Spleen (tissue), 11 donors: ENCODE measurements at regions not wholly inside any gene's neighbourhood (a gene's known extent, or its start where the extent isn't known, plus 50 kb on each side); places are given as distances from the start of the nearest gene placed in this dataset.

Experiments
- DNase-seq: peaks from one replicate; pipeline ENCODE4 v3.0.0-alpha.2; 2020
- H3K27ac ChIP-seq, 8 donors: fragments of 200-600 bp; sonication (generic) in 7 of 8; 1 replicate in 4 of 8; 2 replicates in 4 of 8; pipeline versions ENCODE4 v1.5.0 to v1.8.0; 2016 to 2021; ENCODE audit warnings: inconsistent platforms in 4 of 8, mild to moderate bottlenecking in 4 of 8, moderate library complexity in 1 of 8
- H3K27me3 ChIP-seq, 7 donors: fragments of 200-600 bp; sonication (generic) in 6 of 7; replicated peaks in 1 of 7; 1 replicate in 4 of 7; 2 replicates in 3 of 7; pipeline versions ENCODE4 v1.5.0 to v1.8.0; 2016 to 2021; ENCODE audit warnings: inconsistent platforms in 3 of 7, mild to moderate bottlenecking in 1 of 7
- H3K36me3 ChIP-seq, 6 donors: fragments of 200-600 bp; sonication (generic) in 5 of 6; 1 replicate in 4 of 6; 2 replicates in 2 of 6; pipeline versions ENCODE4 v1.5.0 to v1.8.0; 2016 to 2021; ENCODE audit warnings: inconsistent platforms in 2 of 6
- H3K4me1 ChIP-seq, 6 donors: fragments of 200-600 bp; sonication (generic) in 5 of 6; 1 replicate in 3 of 6; 2 replicates in 3 of 6; pipeline versions ENCODE4 v1.5.0 to v1.8.0; 2016 to 2021; ENCODE audit warnings: inconsistent platforms in 3 of 6
- H3K4me3 ChIP-seq, 8 donors: fragments of 200-600 bp; sonication (generic) in 7 of 8; 1 replicate in 4 of 8; 2 replicates in 4 of 8; pipeline versions ENCODE4 v1.5.0 to v1.8.0; 2016 to 2021; ENCODE audit warnings: inconsistent platforms in 4 of 8, mild to moderate bottlenecking in 4 of 8, moderate library complexity in 2 of 8
- H3K9me3 ChIP-seq, 8 donors: fragments of 200-600 bp; sonication (generic) in 7 of 8; 1 replicate in 4 of 8; 2 replicates in 4 of 8; pipeline versions ENCODE4 v1.5.0 to v1.8.0; 2016 to 2021; ENCODE audit warnings: inconsistent platforms in 4 of 8
- POLR2A ChIP-seq, 3 donors: fragments of 450-650 bp; IDR thresholded peaks; one replicate each; pipeline ENCODE4 v1.5.1; 2017; ENCODE audit warnings: antibody characterized with exemption in 3 of 3, mild to moderate bottlenecking in 1 of 3
- POLR2AphosphoS5 ChIP-seq, 3 donors: sonication (generic); formaldehyde crosslinking; IDR thresholded peaks; one replicate each; pipeline ENCODE4 v1.5.1; 2017; ENCODE audit warnings: antibody characterized with exemption in 3 of 3
- WGBS, 5 donors: extraction: QIAGEN DNeasy Blood & Tissue Kit in 3 of 5; methylation state at CpG; one replicate each; pipeline versions ENCODE4 v1.1.5 to v1.1.7; 2013 to 2018; 5-methylcytosine and 5-hydroxymethylcytosine counted together
- intact Hi-C: fragments of 100-400 bp; cut with DNase I; formaldehyde crosslinking; loops from one replicate; pipeline ENCODE4 v1.15.0; 2023; ENCODE audit warnings: low total_unique reads
- TF ChIP-seq, protein P1 (sequence below), 11 experiments: fragments of 200-600 bp in 7 of 11; fragments of 450-650 bp in 4 of 11; sonication (generic) in 4 of 11; IDR thresholded peaks in 8 of 11; conservative IDR thresholded peaks in 3 of 11; 1 replicate in 7 of 11; 2 replicates in 4 of 11; pipeline versions ENCODE4 v1.4.0 to v1.8.0; 2016 to 2021; ENCODE audit warnings: antibody characterized with exemption in 11 of 11, inconsistent platforms in 4 of 11, mild to moderate bottlenecking in 1 of 11
- donor health status: healthy with polysubstance abuse.
- donor health status: DM: no; HTN: no; CAD: no; lungs with moderate emphysema.
- donor health status: DM: no; HTN: no; CAD: no.
- donor health status: Bipolar disorder and iron deficiency.
- donor health status: healthy.
- donor health status: DM: no; HTN: no; CAD: no.
- donor health status: DM: yes; HTN: yes; CAD: no.

DNA sequence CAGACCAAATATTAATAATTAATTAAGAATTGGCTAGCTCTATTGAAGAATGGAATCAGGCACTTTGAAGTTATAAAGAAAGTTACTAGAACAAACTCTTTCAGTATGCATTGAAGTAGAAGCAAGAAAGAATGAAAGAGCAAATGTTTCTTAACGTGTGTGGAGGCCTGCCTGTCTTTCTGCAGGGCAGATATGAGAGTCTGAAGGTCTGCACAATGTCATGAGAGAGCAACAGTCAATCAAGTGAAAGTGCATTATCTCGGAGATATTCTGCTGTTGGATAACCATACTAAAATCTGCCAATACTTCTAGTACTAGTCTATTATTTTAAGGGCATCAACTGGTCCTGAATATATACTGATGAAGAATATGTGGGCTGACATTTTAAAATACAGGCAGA lies 1270.8 kb downstream of the ZPLD1 start:
- intact Hi-C loops, result no loop called here
- Histone ChIP-seq H3K4me1 (no peaks in the 10 kb centered on the region), H3K27me3 (no peaks in the 10 kb centered on the region), H3K9me3 (no peaks in the 10 kb centered on the region), H3K36me3 (no peaks in the 10 kb centered on the region), H3K27ac (no peak overlapping the region), H3K4me3 (no peak overlapping the region)
- WGBS, 5 donors, result 37 to 60% (median 52%) methylated on average over 2 of the region's 2 CpGs
- no peak for DNase-seq
- TF ChIP-seq, protein P1, sequence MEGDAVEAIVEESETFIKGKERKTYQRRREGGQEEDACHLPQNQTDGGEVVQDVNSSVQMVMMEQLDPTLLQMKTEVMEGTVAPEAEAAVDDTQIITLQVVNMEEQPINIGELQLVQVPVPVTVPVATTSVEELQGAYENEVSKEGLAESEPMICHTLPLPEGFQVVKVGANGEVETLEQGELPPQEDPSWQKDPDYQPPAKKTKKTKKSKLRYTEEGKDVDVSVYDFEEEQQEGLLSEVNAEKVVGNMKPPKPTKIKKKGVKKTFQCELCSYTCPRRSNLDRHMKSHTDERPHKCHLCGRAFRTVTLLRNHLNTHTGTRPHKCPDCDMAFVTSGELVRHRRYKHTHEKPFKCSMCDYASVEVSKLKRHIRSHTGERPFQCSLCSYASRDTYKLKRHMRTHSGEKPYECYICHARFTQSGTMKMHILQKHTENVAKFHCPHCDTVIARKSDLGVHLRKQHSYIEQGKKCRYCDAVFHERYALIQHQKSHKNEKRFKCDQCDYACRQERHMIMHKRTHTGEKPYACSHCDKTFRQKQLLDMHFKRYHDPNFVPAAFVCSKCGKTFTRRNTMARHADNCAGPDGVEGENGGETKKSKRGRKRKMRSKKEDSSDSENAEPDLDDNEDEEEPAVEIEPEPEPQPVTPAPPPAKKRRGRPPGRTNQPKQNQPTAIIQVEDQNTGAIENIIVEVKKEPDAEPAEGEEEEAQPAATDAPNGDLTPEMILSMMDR (IDR thresholded peaks at IDR 0.05 in 8 of 11, conservative IDR thresholded peaks at IDR 0.05 in 3 of 11), result no peak
- TF ChIP-seq POLR2A (IDR thresholded peaks at IDR 0.05), result no peak
- no peak for TF ChIP-seq POLR2AphosphoS5 (IDR thresholded peaks at IDR 0.05)

DNA sequence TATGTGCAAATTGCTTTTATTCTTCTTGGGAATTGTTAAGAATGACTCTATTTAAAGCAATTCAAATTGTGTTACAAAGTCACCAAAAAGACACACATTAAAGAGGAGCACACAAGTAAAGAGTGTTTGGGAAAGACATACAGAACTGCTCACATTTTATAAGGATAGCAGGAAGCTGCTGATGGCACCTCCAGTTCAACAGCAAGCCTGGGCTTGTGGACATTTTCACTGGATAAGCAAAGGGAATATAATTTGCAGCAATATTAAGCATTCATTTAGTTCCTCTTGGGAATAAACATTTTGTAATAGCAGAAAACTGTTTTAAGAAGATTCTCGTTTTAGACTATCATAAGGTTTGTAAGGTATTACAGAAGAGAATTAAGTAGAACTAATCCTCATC lies 1271.9 kb downstream of the ZPLD1 start:
- WGBS, 5 donors, result 71 to 87% (median 73%) methylated on average over 1 of the region's 1 CpG
- no peaks in the 10 kb centered on the region for H3K27me3 ChIP-seq
- intact Hi-C loops, result no loop called here
- no peaks in the 10 kb centered on the region for H3K9me3 ChIP-seq
- no peaks in the 10 kb centered on the region for H3K36me3 ChIP-seq
- TF ChIP-seq, protein P1 (IDR thresholded peaks at IDR 0.05 in 8 of 11, conservative IDR thresholded peaks at IDR 0.05 in 3 of 11), result no peak
- TF ChIP-seq POLR2AphosphoS5 (IDR thresholded peaks at IDR 0.05) (no peak), POLR2A (IDR thresholded peaks at IDR 0.05) (no peak)
- no peak overlapping the region for H3K27ac ChIP-seq
- no peak for DNase-seq
- no peak overlapping the region for H3K4me3 ChIP-seq
- no peaks in the 10 kb centered on the region for H3K4me1 ChIP-seq

DNA sequence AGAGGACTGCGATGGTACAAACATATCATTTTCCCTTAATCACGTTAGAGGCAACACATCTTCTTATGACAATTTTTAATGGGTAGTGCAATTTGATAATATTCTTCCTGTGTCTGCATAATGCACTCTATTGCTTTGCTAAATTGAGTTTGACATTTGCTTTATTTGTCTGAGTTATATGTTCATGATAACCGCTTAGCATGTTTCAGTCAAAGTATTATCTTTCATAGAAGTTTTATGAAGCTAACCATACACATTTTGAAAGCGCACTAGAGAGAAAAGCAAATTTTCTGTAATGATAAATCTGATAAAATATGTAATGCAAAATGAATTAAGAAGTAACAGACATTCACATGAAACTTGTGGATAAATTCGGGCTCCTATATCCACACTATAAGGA lies 1276.9 kb downstream of the ZPLD1 start:
- intact Hi-C loops, result no loop called here
- no peak overlapping the region for H3K27ac ChIP-seq
- WGBS, 5 donors, result 88 to 93% (median 91%) methylated on average over 5 of the region's 5 CpGs
- no peaks in the 10 kb centered on the region for H3K27me3 ChIP-seq
- TF ChIP-seq POLR2AphosphoS5 (IDR thresholded peaks at IDR 0.05) (no peak), POLR2A (IDR thresholded peaks at IDR 0.05) (no peak)
- TF ChIP-seq, protein P1 (IDR thresholded peaks at IDR 0.05 in 8 of 11, conservative IDR thresholded peaks at IDR 0.05 in 3 of 11), result no peak
- H3K9me3 ChIP-seq, result peaks cover 0 to 5% (median 0%) of the 10 kb centered on the region in 8 donors
- no peak for DNase-seq
- no peaks in the 10 kb centered on the region for H3K4me1 ChIP-seq
- no peak overlapping the region for H3K4me3 ChIP-seq
- no peaks in the 10 kb centered on the region for H3K36me3 ChIP-seq

DNA sequence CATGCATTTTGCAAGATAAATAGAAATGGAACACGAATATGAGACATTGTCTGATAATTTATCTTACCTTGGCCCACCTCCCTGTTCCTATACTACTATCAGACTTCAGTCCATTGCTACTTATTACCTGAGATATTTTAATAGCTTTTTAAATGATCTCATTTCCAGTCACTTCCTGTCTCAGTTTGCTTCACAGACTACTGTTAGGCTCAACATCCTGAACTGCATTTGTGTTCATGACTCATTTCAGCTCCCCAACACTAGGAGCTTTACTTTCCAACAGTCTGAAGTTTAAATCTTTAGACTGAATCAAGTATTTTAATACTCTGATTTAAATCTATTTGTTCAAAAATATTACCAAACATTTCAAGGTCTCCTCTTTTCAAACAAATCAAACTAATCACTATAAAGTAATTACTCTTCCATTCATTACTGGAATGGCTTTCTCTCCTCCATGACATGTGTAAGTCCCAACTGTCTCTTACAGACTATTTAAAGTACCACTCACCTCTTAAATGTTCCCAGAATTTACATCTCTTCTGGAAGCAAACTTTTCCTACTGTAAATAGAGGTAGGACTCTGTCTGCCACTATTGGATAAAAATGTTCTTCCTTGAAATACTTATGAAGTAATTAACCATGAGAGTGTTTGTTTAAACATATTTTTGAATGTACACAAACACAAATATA lies 1277.6 kb downstream of the ZPLD1 start:
- Histone ChIP-seq H3K27me3 (no peaks in the 10 kb centered on the region), H3K4me1 (no peaks in the 10 kb centered on the region), H3K27ac (no peak overlapping the region), H3K9me3 (peaks cover 0 to 8% (median 0%) of the 10 kb centered on the region in 8 donors), H3K36me3 (no peaks in the 10 kb centered on the region), H3K4me3 (no peak overlapping the region)
- WGBS, 5 donors, result 41 to 61% (median 57%) methylated on average over 1 of the region's 1 CpG
- TF ChIP-seq POLR2AphosphoS5 (IDR thresholded peaks at IDR 0.05) (no peak), POLR2A (IDR thresholded peaks at IDR 0.05) (no peak)
- TF ChIP-seq, protein P1 (IDR thresholded peaks at IDR 0.05 in 8 of 11, conservative IDR thresholded peaks at IDR 0.05 in 3 of 11), result no peak
- DNase-seq, result no peak
- intact Hi-C loops, result no loop called here
